Endothelial cell of umbilical vein (primary cell): ENCODE measurements at regions not wholly inside any gene's neighbourhood (a gene's known extent, or its start where the extent isn't known, plus 50 kb on each side); places are given as distances from the start of the nearest gene placed in this dataset.

Experiments used
- BruUV-seq: library from RNA; stranded (reverse); fragments of 400-500 nt; replicated peaks from 2 replicates; lab custom pipeline; 2021; lab: Mats Ljungman, UMichigan
- CTCF ChIA-PET: fragments of 300-600, 350-600 bp; sonication (Branson Sonifier 250); formaldehyde crosslinking; loops from one replicate; lab custom pipeline; 2021; ENCODE audit warnings: antibody characterized with exemption, inconsistent platforms; lab: Charles Lee
- POLR2A ChIA-PET: fragments of 300-600, 350-600 bp; sonication (Branson Sonifier 250); formaldehyde crosslinking; loops from one replicate; lab custom pipeline; 2021; ENCODE audit warnings: antibody characterized with exemption, inconsistent platforms; lab: Charles Lee
- DNase-seq: peaks from one replicate; pipeline ENCODE4 v3.0.0-alpha.2; 2011; ENCODE audit warnings: low read depth, low spot score
- FAIRE-seq: peaks from 2 replicates; lab custom pipeline; 2011; peaks lifted over from hg19 to GRCh38; lab: Jason Lieb, UNC
- H2AFZ ChIP-seq: 2 replicates; pipeline ENCODE4 v1.6.0; 2012; ENCODE audit warnings: low read depth, low read length, control low read depth, inconsistent platforms
- H3K27ac ChIP-seq: 2 replicates; pipeline ENCODE4 v1.5.1; 2011; ENCODE audit warnings: low read depth, mild to moderate bottlenecking, control low read depth, low read length, moderate library complexity; ENCODE audit not compliant: insufficient read depth
- H3K27me3 ChIP-seq, 2 experiments: 2 replicates each; pipeline versions ENCODE4 v1.6.0 to v1.6.1; 2011; ENCODE audit warnings: low read length in 2 of 2, mixed read lengths in 1 of 2; ENCODE audit not compliant: control insufficient read depth in 2 of 2, insufficient read depth in 2 of 2
- H3K36me3 ChIP-seq, 2 experiments: 2 replicates in 1 of 2; 3 replicates in 1 of 2; pipeline ENCODE4 v1.5.1; 2011; ENCODE audit warnings: low read length in 2 of 2, mild to moderate bottlenecking in 1 of 2, moderate library complexity in 1 of 2; ENCODE audit not compliant: control insufficient read depth in 2 of 2, insufficient read depth in 2 of 2; ENCODE audit errors: extremely low read depth in 1 of 2
- H3K4me1 ChIP-seq: 3 replicates; pipeline ENCODE4 v1.5.1; 2011; ENCODE audit warnings: mild to moderate bottlenecking, low read length; ENCODE audit not compliant: control insufficient read depth, insufficient read depth; ENCODE audit errors: extremely low read depth
- H3K4me2 ChIP-seq: 2 replicates; pipeline ENCODE4 v1.6.1; 2011; ENCODE audit warnings: low read length, control low read depth, mixed read lengths; ENCODE audit not compliant: insufficient read depth
- H3K4me3 ChIP-seq, 3 experiments: fragments of 200-600 bp in 1 of 3; sonication (generic), shearing (Covaris generic) in 1 of 3; replicated peaks in 1 of 3; 2 replicates each; pipeline ENCODE4 v1.5.1; 2011 to 2016; ENCODE audit warnings: control low read depth in 3 of 3, low read length in 3 of 3, mild to moderate bottlenecking in 2 of 3, inconsistent platforms in 1 of 3, low read depth in 1 of 3, moderate library complexity in 1 of 3; ENCODE audit not compliant: insufficient read depth in 1 of 3
- H3K79me2 ChIP-seq: 2 replicates; pipeline ENCODE4 v1.6.0; 2012; ENCODE audit warnings: low read length, inconsistent platforms; ENCODE audit not compliant: control insufficient read depth, insufficient read depth
- H3K9ac ChIP-seq: replicated peaks from 2 replicates; pipeline ENCODE3; 2011; ENCODE audit warnings: low read length, control low read depth; ENCODE audit not compliant: insufficient read depth; ENCODE audit errors: extremely low read depth
- H3K9me1 ChIP-seq: replicated peaks from 3 replicates; pipeline ENCODE4 v1.6.0; 2011; ENCODE audit warnings: mild to moderate bottlenecking, low read length; ENCODE audit not compliant: control insufficient read depth, insufficient read depth; ENCODE audit errors: extremely low read depth
- H3K9me3 ChIP-seq: replicated peaks from 2 replicates; pipeline ENCODE4 v1.5.1; 2012; ENCODE audit warnings: low read length, inconsistent platforms; ENCODE audit not compliant: control insufficient read depth, insufficient read depth
- H4K20me1 ChIP-seq: replicated peaks from 2 replicates; pipeline ENCODE3; 2011; ENCODE audit warnings: mild to moderate bottlenecking, low read length; ENCODE audit not compliant: control insufficient read depth, insufficient read depth; ENCODE audit errors: extremely low read depth
- CTCF ChIP-seq, 2 donors: IDR thresholded peaks; 1 replicate in 1 of 2; 2 replicates in 1 of 2; pipeline ENCODE4 v1.5.1; 2011; ENCODE audit warnings: low read length in 2 of 2, mild to moderate bottlenecking in 2 of 2, moderate library complexity in 2 of 2, control low read depth in 1 of 2, inconsistent platforms in 1 of 2, low read depth in 1 of 2; ENCODE audit not compliant: insufficient read depth in 1 of 2; ENCODE audit errors: extremely low read depth in 1 of 2
- EZH2 ChIP-seq: IDR thresholded peaks from 2 replicates; pipeline ENCODE4 v1.6.1; 2012; ENCODE audit warnings: borderline replicate concordance, low read depth, mild to moderate bottlenecking, moderate library complexity, low read length, inconsistent platforms; ENCODE audit not compliant: severe bottlenecking
- FOS ChIP-seq: IDR thresholded peaks from 2 replicates; pipeline ENCODE4 v1.6.1; 2011; ENCODE audit warnings: mild to moderate bottlenecking, low read length, moderate library complexity, borderline replicate concordance; ENCODE audit not compliant: insufficient read depth
- GATA2 ChIP-seq: IDR thresholded peaks from 2 replicates; pipeline ENCODE4 v1.7.0; 2011; ENCODE audit warnings: low read depth, mild to moderate bottlenecking, moderate library complexity, mixed read lengths, low read length; ENCODE audit not compliant: insufficient read length, insufficient read depth
- JUN ChIP-seq: IDR thresholded peaks from 2 replicates; pipeline ENCODE4 v1.6.1; 2011; ENCODE audit warnings: borderline replicate concordance, low read depth; ENCODE audit not compliant: insufficient read length, insufficient read depth
- MAX ChIP-seq: IDR thresholded peaks from 2 replicates; pipeline ENCODE4 v1.6.1; 2011; ENCODE audit not compliant: insufficient read depth, insufficient read length
- MYC ChIP-seq: IDR thresholded peaks from one replicate; pipeline ENCODE4 v1.6.1; 2011; ENCODE audit warnings: mild to moderate bottlenecking, low read depth, low read length
- POLR2A ChIP-seq: IDR thresholded peaks from 2 replicates; pipeline ENCODE4 v1.6.1; 2012; ENCODE audit warnings: low read depth, mild to moderate bottlenecking, control low read depth, low read length
- POLR2AphosphoS5 ChIP-seq: IDR thresholded peaks from 2 replicates; pipeline ENCODE4 v1.6.1; 2012; ENCODE audit warnings: low read depth, mild to moderate bottlenecking, control low read depth, low read length, moderate library complexity; ENCODE audit not compliant: insufficient read depth
- dilution Hi-C: fragments of 300-500 bp; cut with MboI; formaldehyde crosslinking; loops from one replicate; pipeline ENCODE4 v1.15.0; 2019; ENCODE audit warnings: low sequenced_read_pairs; ENCODE audit not compliant: extremely low pct_ligation_motif_present
- intact Hi-C: fragments of 100-400 bp; cut with micrococcal nuclease; formaldehyde crosslinking; loops from one replicate; pipeline ENCODE4 v1.10.0; 2022

- Histone ChIP-seq H2AFZ (no peak overlapping the region), H3K79me2 (no peaks in the 10 kb centered on the region), H3K27me3 (no peaks in the 10 kb centered on the region), H3K4me2 (no peak overlapping the region), H4K20me1 (no peaks in the 10 kb centered on the region), H3K27ac (no peak overlapping the region), H3K4me3 (no peak overlapping the region), H3K9ac (no peak overlapping the region), H3K9me1 (no peaks in the 10 kb centered on the region), H3K36me3 (no peaks in the 10 kb centered on the region), H3K9me3 (peaks cover 3% of the 10 kb centered on the region), H3K4me1 (no peaks in the 10 kb centered on the region)
- CTCF ChIA-PET: no interaction called here
- dilution Hi-C loops (no loop called here), intact Hi-C loops (no loop called here)
- FAIRE-seq (no peak), DNase-seq (no peak)
- BruUV-seq: no TSS peak
- no peak for TF ChIP-seq CTCF (IDR thresholded peaks at IDR 0.05; ENCODE audit: extremely low read depth in 1 of 2, insufficient read depth in 1 of 2, low read depth in 1 of 2, low read length in 2 of 2)
- no peak for TF ChIP-seq GATA2
- TF ChIP-seq MYC: no peak
- TF ChIP-seq POLR2AphosphoS5: no peak
- TF ChIP-seq FOS: no peak
- TF ChIP-seq EZH2: no peak
- no peak for TF ChIP-seq MAX
- no peak for TF ChIP-seq POLR2A
- TF ChIP-seq JUN: no peak
- POLR2A ChIA-PET: no interaction called here
Measured at GRCh38 chr3:55205990-55206389, 278.1 kb upstream of the LRTM1 start.
